ENCODE measurements at regions not wholly inside any gene's neighbourhood (a gene's known extent, or its start where the extent isn't known, plus 50 kb on each side); places are given as distances from the start of the nearest gene placed in this dataset.
"Not testable (repeated sequence)": the region's sequence is repeated elsewhere in the genome, so short reads cannot be mapped to it uniquely, and the experiment has no call there.

GRCh38 chrX:121365572-121366161 lies 318.3 kb downstream of the GLUD2 start:
- intact Hi-C loops (cut with DNase I) = no loop called here
- no peak for TF ChIP-seq POLR2A (IDR thresholded peaks at IDR 0.05)
- TF ChIP-seq, protein P1, sequence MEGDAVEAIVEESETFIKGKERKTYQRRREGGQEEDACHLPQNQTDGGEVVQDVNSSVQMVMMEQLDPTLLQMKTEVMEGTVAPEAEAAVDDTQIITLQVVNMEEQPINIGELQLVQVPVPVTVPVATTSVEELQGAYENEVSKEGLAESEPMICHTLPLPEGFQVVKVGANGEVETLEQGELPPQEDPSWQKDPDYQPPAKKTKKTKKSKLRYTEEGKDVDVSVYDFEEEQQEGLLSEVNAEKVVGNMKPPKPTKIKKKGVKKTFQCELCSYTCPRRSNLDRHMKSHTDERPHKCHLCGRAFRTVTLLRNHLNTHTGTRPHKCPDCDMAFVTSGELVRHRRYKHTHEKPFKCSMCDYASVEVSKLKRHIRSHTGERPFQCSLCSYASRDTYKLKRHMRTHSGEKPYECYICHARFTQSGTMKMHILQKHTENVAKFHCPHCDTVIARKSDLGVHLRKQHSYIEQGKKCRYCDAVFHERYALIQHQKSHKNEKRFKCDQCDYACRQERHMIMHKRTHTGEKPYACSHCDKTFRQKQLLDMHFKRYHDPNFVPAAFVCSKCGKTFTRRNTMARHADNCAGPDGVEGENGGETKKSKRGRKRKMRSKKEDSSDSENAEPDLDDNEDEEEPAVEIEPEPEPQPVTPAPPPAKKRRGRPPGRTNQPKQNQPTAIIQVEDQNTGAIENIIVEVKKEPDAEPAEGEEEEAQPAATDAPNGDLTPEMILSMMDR (IDR thresholded peaks at IDR 0.05) = no peak
- 72 to 74% (median 72%) methylated on average over 13 of the region's 13 CpGs for WGBS, 3 donors

GRCh38 chrX:121374471-121374870 lies 327.1 kb downstream of the GLUD2 start:
- H3K27ac ChIP-seq = no peak overlapping the region
- H3K9me3 ChIP-seq = no peaks in the 10 kb centered on the region
- no peak for TF ChIP-seq EP300 (IDR thresholded peaks at IDR 0.05)
- no peak for TF ChIP-seq POLR2A (IDR thresholded peaks at IDR 0.05)
- TF ChIP-seq, protein P1 (IDR thresholded peaks at IDR 0.05) = no peak
- H3K4me3 ChIP-seq = no peak overlapping the region
- H3K4me1 ChIP-seq (ENCODE audit: insufficient read depth) = no peaks in the 10 kb centered on the region
- no peak for DNase-seq
- H3K27me3 ChIP-seq = no peaks in the 10 kb centered on the region
- intact Hi-C loops (cut with DNase I) = no loop called here
- H3K36me3 ChIP-seq = no peaks in the 10 kb centered on the region
- WGBS, 3 donors = 51 to 72% (median 53%) methylated on average over 3 of the region's 3 CpGs

More at GRCh38 chrX:121365572-121366161, 318.3 kb downstream of the GLUD2 start:
- Histone ChIP-seq H3K36me3 (no peaks in the 10 kb centered on the region), H3K27me3 (no peaks in the 10 kb centered on the region), H3K27ac (no peak overlapping the region), H3K4me1 (ENCODE audit: insufficient read depth) (no peaks in the 10 kb centered on the region), H3K4me3 (no peak overlapping the region), H3K9me3 (no peaks in the 10 kb centered on the region)
- no peak for DNase-seq

DNA sequence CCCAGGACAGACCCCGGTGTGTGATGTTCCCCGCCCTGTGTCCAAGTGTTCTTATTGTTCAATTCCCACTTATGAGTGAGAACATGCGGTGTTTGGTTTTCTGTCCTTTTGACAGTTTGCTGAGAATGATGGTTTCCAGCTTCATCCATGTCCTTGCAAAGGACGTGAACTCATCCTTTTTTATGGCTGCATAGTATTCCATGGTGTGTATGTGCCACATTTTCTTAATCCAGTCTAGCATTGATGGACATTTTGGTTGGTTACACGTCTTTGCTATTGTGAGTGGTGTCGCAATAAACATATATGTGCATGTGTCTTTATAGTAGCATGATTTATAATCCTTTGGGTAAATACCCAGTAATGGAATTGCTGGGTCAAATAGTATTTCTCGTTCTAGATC lies 334.5 kb downstream of the GLUD2 start:
- H3K27me3 ChIP-seq; H3K4me1 ChIP-seq (ENCODE audit: insufficient read depth); H3K36me3 ChIP-seq; H3K27ac ChIP-seq; intact Hi-C loops (cut with DNase I); H3K4me3 ChIP-seq; H3K9me3 ChIP-seq; DNase-seq: not testable (repeated sequence)
- 74 to 80% (median 77%) methylated on average over 7 of the region's 7 CpGs for WGBS, 3 donors

- WGBS, 3 donors = 28 to 36% (median 33%) methylated on average over 4 of the region's 4 CpGs
- TF ChIP-seq, protein P1 (IDR thresholded peaks at IDR 0.05) = no peak
- no peak for TF ChIP-seq EP300 (IDR thresholded peaks at IDR 0.05)
- no peak for TF ChIP-seq POLR2A (IDR thresholded peaks at IDR 0.05)
Measured at GRCh38 chrX:121389976-121390714, 342.7 kb downstream of the GLUD2 start.

GRCh38 chrX:121405826-121406225 lies 358.4 kb downstream of the GLUD2 start:
- Histone ChIP-seq H3K27ac (no peak overlapping the region), H3K4me1 (ENCODE audit: insufficient read depth) (no peaks in the 10 kb centered on the region), H3K9me3 (no peaks in the 10 kb centered on the region), H3K36me3 (no peaks in the 10 kb centered on the region), H3K27me3 (no peaks in the 10 kb centered on the region), H3K4me3 (no peak overlapping the region)
- DNase-seq = no peak
- no peak for TF ChIP-seq POLR2A (IDR thresholded peaks at IDR 0.05)
- TF ChIP-seq EP300 (IDR thresholded peaks at IDR 0.05) = no peak
- TF ChIP-seq, protein P1 (IDR thresholded peaks at IDR 0.05) = no peak
- 38 to 42% (median 42%) methylated on average over 4 of the region's 4 CpGs for WGBS, 3 donors
- intact Hi-C loops (cut with DNase I) = no loop called here

More at GRCh38 chrX:121389976-121390714, 342.7 kb downstream of the GLUD2 start:
- no peaks in the 10 kb centered on the region for H3K9me3 ChIP-seq
- no peak for DNase-seq
- H3K27ac ChIP-seq = no peak overlapping the region
- H3K27me3 ChIP-seq = no peaks in the 10 kb centered on the region
- H3K4me3 ChIP-seq = no peak overlapping the region
- no peaks in the 10 kb centered on the region for H3K36me3 ChIP-seq
- intact Hi-C loops (cut with DNase I) = no loop called here
- no peaks in the 10 kb centered on the region for H3K4me1 ChIP-seq (ENCODE audit: insufficient read depth)

Measured in ovary (tissue), 7 donors.